ENCODE measurements at regions not wholly inside any gene's neighbourhood (a gene's known extent, or its start where the extent isn't known, plus 50 kb on each side); places are given as distances from the start of the nearest gene placed in this dataset.

DNA sequence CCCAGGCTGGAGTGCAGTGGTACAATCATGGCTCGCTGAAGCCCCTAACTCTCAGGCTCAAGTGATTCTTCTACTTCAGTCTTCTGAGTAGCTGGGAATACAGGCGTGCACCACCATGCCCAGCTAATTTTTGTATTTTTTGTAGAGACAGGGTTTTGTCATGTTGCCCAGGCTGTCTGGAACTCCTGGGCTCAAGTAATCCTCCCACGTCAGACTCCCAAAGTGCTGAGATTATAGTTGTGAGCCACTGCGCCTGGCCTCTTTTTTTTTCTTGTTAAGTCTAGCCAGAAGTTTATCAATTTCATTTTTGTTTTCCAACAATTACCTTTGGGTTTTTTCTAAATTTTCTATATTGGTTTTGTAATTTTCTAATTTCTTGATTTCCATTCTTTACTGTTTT, 100.6 kb downstream of the GC start:
- Histone ChIP-seq H3K36me3 (replicated peaks in 1 of 2; ENCODE audit: control insufficient read depth in 1 of 2, insufficient read depth in 2 of 2, low read length in 2 of 2) (no peaks in the 10 kb centered on the region), H3K4me2 (replicated peaks; ENCODE audit: extremely low read depth, low read length, poor library complexity, severe bottlenecking) (no peak overlapping the region), H2AFZ (ENCODE audit: insufficient read depth, low read depth, low read length, poor library complexity, severe bottlenecking) (no peak overlapping the region), H3K9ac (ENCODE audit: insufficient read depth, low read length, poor library complexity, severe bottlenecking) (no peak overlapping the region), H3K4me3 (replicated peaks in 1 of 3; ENCODE audit: low read depth in 2 of 3, low read length in 3 of 3) (no peak overlapping the region), H3K4me1 (ENCODE audit: control insufficient read depth in 1 of 2, insufficient read depth in 2 of 2, low read length in 2 of 2) (no peaks in the 10 kb centered on the region), H3K27me3 (ENCODE audit: control insufficient read depth in 2 of 2, insufficient read depth in 2 of 2, low read length in 2 of 2) (no peaks in the 10 kb centered on the region), H3K79me2 (ENCODE audit: insufficient read depth, low read length) (no peaks in the 10 kb centered on the region), H3K27ac (ENCODE audit: low read depth in 1 of 2, low read length in 2 of 2) (no peak overlapping the region), H3K9me3 (replicated peaks in 1 of 2; ENCODE audit: control insufficient read depth in 1 of 2, insufficient read depth in 1 of 2, low read length in 2 of 2) (no peaks in the 10 kb centered on the region), H4K20me1 (ENCODE audit: insufficient read depth, low read length) (no peaks in the 10 kb centered on the region)
- WGBS (ENCODE audit: insufficient coverage), result 100% methylated on average over 1 of the region's 4 CpGs
- Mint-ChIP-seq H3K4me3 (no peak overlapping the region), H3K36me3 (no peaks in the 10 kb centered on the region), H3K27me3 (ENCODE audit: low read depth in 3 of 3) (peaks cover 0 to 6% (median 4%) of the 10 kb centered on the region in 3 donors), H3K9me3 (peaks cover 0 to 2% (median 0%) of the 10 kb centered on the region in 7 donors), H3K4me1 (no peaks in the 10 kb centered on the region), H3K27ac (no peak overlapping the region)
- no peak for DNase-seq
- intact Hi-C loops (cut with micrococcal nuclease), result no loop called here
- TF ChIP-seq, protein P1, sequence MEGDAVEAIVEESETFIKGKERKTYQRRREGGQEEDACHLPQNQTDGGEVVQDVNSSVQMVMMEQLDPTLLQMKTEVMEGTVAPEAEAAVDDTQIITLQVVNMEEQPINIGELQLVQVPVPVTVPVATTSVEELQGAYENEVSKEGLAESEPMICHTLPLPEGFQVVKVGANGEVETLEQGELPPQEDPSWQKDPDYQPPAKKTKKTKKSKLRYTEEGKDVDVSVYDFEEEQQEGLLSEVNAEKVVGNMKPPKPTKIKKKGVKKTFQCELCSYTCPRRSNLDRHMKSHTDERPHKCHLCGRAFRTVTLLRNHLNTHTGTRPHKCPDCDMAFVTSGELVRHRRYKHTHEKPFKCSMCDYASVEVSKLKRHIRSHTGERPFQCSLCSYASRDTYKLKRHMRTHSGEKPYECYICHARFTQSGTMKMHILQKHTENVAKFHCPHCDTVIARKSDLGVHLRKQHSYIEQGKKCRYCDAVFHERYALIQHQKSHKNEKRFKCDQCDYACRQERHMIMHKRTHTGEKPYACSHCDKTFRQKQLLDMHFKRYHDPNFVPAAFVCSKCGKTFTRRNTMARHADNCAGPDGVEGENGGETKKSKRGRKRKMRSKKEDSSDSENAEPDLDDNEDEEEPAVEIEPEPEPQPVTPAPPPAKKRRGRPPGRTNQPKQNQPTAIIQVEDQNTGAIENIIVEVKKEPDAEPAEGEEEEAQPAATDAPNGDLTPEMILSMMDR (IDR thresholded peaks at IDR 0.05), result no peak

DNA sequence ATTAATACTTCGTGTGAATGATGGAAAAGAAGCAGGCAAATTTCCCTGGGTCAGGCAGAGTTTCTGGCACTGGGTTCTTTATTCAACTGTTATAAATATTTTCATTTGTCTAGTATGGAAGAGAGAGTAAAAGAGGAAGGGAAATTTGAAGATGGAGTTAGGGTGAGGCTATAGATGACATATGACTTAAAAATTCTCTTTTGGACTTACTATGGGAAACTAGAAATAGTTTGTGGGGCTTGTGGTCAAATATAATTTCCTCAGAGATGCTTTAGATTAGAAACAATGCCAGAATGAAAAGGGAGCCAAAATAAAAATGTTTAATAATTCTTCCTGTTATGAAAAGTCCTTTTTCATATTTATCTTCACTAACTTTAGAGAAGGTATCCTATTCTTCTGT, 103.2 kb downstream of the GC start:
- H3K36me3 ChIP-seq (replicated peaks in 1 of 2; ENCODE audit: control insufficient read depth in 1 of 2, insufficient read depth in 2 of 2, low read length in 2 of 2), result no peaks in the 10 kb centered on the region
- H3K9ac ChIP-seq (ENCODE audit: insufficient read depth, low read length, poor library complexity, severe bottlenecking), result no peak overlapping the region
- no peaks in the 10 kb centered on the region for H3K4me1 ChIP-seq (ENCODE audit: control insufficient read depth in 1 of 2, insufficient read depth in 2 of 2, low read length in 2 of 2)
- no peaks in the 10 kb centered on the region for H3K4me1 Mint-ChIP-seq
- H3K79me2 ChIP-seq (ENCODE audit: insufficient read depth, low read length), result no peaks in the 10 kb centered on the region
- H3K27me3 ChIP-seq (ENCODE audit: control insufficient read depth in 2 of 2, insufficient read depth in 2 of 2, low read length in 2 of 2), result no peaks in the 10 kb centered on the region
- H3K27ac ChIP-seq (ENCODE audit: low read depth in 1 of 2, low read length in 2 of 2), result no peak overlapping the region
- no peak overlapping the region for H3K4me2 ChIP-seq (replicated peaks; ENCODE audit: extremely low read depth, low read length, poor library complexity, severe bottlenecking)
- H3K27me3 Mint-ChIP-seq (ENCODE audit: low read depth in 3 of 3), result peaks cover 1 to 4% (median 3%) of the 10 kb centered on the region in 3 donors
- no peak overlapping the region for H3K4me3 ChIP-seq (replicated peaks in 1 of 3; ENCODE audit: low read depth in 2 of 3, low read length in 3 of 3)
- no CpG with 5 or more reads among the region's 1 CpG for WGBS (ENCODE audit: insufficient coverage)
- H3K4me3 Mint-ChIP-seq, result no peak overlapping the region
- H4K20me1 ChIP-seq (ENCODE audit: insufficient read depth, low read length), result no peaks in the 10 kb centered on the region
- peaks cover 0 to 3% (median 0%) of the 10 kb centered on the region in 7 donors for H3K9me3 Mint-ChIP-seq
- TF ChIP-seq, protein P1 (IDR thresholded peaks at IDR 0.05), result no peak
- DNase-seq, result no peak
- H3K9me3 ChIP-seq (replicated peaks in 1 of 2; ENCODE audit: control insufficient read depth in 1 of 2, insufficient read depth in 1 of 2, low read length in 2 of 2), result no peaks in the 10 kb centered on the region
- H3K27ac Mint-ChIP-seq, result no peak overlapping the region
- no peak overlapping the region for H2AFZ ChIP-seq (ENCODE audit: insufficient read depth, low read depth, low read length, poor library complexity, severe bottlenecking)
- H3K36me3 Mint-ChIP-seq, result no peaks in the 10 kb centered on the region
- intact Hi-C loops (cut with micrococcal nuclease), result no loop called here

All from CD14-positive monocyte (primary cell).